ENCODE measurements at regions not wholly inside any gene's neighbourhood (a gene's known extent, or its start where the extent isn't known, plus 50 kb on each side); places are given as distances from the start of the nearest gene placed in this dataset.
"Not testable (repeated sequence)": the region's sequence is repeated elsewhere in the genome, so short reads cannot be mapped to it uniquely, and the experiment has no call there.

DNA sequence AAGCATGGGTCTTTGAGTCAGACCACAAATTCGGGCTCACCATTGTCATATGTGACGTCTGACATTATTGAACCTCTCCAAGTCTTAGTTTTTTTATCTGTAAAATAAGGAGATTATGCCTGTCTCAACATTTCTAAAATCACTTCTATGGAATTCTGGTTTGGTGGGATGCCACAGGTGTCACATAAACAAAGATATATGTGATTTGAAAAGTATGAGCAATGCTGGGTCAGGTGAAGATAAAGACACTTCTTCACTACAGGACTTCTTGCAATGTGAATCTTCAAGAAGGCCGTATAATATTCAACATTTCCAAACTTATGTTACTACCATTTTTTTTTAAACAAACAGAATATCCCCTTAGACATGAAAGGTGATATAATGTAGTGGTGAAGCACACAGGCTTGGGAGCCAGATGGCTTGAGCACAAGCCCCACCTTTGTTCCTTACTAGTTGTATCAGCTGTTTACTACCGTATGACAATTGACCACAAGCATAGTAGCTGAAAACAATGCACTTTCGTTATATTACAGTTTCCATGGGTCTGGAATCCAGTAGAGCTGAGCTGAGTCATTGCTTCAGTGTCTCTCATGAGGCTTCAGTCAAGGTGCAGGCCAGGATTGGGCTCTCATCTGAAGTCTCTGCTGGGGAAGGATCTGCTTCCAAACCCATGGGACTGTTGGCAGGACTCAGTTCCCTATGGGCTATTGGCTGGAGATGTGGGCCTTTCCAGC, 87.7 kb downstream of the UTP18 start:
- no peak for DNase-seq

DNA sequence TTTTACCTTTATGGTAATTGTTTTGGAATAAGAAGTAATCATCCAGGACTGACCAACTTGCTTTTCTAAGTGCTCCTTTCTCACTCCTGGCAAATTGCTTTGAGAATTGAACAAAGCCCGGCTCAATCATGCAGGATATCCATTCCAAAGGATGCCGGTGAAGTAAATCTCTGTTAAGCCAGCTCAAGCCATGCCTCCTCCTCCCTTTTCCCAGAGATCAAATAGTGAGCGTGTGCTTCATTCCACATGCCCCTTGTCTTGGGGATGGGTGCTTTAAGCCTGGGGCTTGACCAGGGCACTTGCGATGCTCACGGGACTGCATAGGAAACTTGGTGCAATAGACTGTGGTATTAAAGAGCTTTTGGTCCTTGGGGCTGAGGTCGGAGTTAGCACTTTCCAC, 90.7 kb downstream of the UTP18 start:
- DNase-seq: no peak

DNA sequence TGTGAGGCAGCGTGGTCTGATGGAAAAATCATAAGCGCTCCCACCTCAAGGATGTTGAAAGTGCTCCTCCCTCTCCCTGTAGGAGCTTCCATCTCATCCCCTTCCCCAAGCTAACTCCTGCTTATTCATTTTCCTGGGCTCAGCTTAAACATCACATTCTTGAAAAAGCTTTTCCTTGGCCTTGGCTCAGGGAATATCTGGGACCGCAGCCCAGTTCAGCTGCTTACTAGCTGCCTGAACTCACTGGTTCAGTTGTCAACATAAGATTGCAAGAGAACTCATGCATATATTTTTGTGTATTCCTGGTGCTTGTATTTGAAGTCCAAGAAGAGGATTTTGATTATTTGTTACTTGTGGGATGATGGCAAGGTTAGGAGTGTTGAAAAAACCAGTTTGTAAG, 91.5 kb downstream of the UTP18 start:
- DNase-seq: peak in 26 of 56 donors; percentile 5 to 60 (median 30)

DNA sequence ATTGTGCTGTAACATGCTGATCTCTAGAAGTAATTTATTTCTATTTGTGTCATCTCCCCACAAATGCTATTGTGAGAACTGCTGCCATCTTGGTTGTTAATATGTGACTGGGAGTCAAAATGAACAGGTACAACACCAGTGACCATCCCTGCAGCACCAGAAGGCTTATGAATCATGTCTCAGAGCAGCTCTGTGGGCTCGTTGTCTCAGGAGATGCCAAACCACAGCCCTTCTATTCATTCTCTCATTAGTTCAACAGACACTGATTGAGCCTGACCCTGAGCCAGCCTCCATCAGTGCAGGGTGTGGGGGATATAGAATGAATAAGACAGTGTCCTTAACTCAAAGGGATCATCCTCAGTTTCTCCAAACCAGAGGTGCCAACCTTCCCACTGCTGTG, 92.5 kb downstream of the UTP18 start:
- DNase-seq: no peak

DNA sequence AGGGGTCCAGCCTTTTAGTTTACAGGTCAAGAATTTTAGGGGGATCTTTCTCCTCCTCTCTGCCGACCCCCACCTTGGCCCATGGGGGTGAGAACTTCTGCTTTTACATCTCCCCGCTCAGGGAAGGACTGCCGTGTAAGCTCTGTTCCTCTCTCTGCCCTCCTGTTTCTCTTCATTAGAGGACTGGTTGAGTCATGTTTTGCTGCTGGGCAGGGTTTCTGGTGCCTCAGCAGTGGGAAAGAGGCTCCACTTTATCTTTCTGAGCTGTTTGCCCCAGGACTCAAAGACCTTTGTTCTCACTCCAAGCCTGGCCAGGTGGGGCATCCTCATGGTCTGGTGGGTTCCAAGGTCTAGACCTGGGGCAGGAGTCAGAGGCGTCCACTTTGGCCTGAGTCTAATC, 93.0 kb downstream of the UTP18 start:
- DNase-seq: no peak

DNA sequence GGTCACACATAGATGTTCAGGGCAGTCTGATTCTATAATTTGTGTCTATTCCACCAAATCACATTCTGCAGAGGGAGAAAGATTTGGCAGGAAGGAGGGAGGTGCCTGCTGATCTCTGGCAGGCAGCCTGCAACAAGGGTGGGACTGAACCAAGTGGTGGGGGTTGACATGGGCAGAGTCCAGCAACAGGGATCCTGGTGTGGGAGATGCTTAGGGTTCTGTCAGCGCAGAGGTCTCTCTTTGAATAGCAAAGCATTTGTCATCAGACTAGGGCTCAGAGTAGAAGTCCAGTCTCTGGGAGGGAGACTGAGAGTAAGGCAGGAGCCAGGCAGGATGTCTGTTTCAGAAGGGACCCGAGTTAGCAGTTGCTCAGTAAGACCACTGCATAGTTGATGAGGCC, 94.6 kb downstream of the UTP18 start:
- no peak for DNase-seq

DNA sequence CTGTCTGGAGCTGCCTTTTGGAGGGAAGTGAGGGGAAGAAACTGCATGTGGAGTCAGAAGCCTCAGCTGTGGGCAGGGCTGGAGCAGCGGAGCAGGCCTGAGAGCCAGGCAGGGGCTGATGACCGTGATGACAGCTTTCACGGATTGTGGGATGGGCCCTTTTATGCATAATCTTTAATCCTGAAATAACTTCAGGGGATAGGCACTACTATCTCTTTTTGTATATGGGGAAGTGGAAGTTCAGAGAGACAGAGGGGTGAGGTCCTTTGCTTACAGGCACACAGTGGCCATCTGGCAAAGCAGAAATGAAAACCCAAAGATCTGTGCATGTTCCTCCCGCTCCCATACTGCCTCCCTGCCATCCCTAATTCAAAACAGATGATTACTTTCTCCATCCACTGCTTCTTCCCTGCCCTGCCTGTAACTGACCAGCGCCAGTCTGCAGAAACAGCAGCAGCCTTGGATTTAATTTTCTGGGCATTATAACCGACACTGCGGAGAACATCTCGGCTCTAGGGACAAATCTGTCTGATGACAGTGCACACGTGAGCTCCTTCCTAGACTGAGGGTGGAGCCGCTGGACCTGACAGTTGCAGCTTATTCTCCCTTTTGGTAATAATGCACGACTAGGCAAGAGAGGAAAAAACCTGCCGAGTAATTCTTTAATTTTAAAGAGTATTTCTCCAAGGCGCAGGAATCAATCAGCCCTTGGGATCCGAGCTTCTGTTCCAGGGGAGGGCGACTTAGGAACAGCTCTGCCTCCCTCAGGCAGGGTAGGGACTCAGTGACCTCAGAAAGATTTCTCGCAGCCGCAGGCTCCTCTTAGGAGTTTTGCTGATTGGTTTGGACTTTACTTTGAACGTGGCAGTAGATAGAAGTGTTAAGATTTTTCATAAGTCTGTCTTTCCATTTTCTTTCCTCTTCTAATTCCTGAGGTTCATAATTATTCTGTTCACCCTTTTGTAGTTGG, 95.4 kb downstream of the UTP18 start:
- peak in 1 of 56 donors; percentile 23 for DNase-seq

DNA sequence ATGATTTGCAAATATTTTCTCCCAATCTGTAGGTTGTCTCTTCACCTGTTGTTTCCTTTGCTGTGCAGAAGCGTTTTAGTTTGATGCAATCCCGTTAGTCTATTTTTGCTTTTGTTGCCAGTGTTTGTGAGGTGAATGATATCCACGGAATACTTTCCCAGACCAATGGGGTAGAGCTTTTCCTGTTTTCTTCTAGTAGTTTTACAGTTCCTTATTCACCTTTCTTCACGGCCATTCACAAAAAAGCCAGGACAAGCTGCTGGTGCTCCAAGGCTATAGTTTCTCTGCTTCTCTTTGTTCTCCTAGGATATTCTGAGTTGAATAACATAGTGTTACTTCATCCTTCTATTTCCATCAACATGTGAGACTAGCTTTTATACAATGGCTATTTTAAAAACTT, 98.7 kb downstream of the UTP18 start:
- DNase-seq: no peak

DNA sequence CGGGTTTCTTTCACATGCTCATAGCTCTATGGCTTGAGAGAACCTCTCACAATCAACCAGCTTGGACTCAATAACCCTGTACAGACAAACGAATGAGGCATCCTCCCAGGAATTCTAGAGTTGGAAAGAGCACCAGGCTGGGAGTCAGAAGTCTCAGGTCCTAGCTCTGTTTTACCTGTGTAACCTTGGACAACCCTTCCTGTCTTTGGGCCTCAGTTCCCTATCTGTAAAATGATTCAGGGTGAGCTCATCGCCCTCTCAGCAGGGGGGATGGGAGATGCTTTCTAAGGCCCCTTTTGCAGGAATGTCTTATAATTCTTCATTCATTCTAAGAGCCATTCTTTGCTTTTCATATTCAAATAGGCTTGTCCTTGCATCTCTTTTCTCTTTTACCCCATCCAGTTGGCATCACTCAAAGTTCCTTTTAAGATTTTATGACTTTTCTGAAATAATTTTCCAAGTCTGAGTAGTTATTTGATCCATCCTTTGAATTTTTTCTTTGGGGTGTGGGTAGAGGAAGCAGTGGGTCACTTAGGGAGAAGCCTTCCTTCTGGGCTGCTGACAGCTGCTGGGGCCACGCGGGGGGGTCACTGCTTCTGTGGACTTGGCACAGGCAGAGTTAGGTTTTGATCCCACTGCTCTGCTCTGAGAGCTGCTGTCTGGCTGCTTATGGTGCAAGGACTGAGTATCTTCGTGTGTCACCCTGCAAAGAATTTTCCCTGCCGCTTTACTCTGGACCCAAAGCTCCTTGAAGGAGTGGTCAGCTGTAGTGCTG, 102.7 kb downstream of the UTP18 start:
- DNase-seq: peak in 42 of 56 donors; percentile 4 to 76 (median 34)

DNA sequence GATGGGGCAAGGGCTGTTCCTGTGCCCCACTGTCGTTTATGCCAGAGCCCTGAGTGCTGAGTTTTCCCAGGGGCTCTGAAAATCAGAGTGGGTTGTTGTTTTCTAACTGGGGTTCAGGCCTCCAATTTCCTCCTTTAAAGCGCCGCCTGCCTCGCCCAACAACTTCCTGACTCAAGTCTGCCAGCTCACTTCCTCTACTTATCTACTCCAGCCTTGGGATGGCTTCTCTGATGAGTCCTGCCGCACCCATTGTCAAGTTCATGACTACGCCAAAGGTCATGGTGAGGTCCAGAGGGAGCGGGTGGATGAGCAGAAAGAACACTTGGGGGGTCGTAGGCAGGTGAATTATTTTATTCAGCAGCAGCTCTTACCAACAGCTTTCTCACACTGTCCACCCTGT, 104.7 kb downstream of the UTP18 start:
- no peak for DNase-seq

DNA sequence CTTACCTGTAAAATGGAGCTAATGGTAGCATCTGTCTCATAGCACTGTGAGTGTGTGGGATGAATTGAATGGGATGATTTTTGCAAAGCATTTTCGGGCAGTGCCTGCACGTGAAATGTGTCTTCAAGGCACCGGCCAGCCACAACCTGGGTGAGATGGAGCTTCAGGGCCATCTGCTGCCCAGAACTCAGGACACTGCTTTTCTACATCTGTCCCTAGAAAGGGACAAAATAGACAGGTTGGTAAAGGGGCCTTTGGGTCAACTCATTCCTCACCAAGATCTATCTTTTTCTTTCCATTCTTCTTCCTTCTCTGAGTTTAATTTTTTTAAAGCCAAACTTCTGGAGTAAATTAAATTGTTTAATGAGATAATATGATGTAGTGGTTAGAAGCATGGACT, 106.5 kb downstream of the UTP18 start:
- peak in 1 of 56 donors; percentile 9 for DNase-seq

DNA sequence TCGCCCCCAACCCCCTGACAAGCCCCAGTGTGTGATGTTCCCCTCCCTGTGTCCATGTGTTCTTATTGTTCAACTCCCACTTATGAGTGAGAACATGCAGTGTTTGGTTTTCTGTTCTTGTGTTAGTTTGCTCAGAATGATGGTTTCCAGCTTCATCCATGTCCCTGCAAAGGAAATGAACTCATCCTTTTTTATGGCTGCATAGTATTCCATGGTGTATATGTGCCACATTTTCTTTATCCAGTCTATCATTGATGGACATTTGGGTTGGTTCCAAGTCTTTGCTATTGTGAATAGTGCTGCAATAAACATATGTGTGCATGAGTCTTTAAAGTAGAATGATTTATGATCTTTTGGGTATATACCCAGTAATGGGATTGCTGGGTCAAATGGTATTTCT, 107.5 kb downstream of the UTP18 start:
- not testable (repeated sequence) for DNase-seq

DNA sequence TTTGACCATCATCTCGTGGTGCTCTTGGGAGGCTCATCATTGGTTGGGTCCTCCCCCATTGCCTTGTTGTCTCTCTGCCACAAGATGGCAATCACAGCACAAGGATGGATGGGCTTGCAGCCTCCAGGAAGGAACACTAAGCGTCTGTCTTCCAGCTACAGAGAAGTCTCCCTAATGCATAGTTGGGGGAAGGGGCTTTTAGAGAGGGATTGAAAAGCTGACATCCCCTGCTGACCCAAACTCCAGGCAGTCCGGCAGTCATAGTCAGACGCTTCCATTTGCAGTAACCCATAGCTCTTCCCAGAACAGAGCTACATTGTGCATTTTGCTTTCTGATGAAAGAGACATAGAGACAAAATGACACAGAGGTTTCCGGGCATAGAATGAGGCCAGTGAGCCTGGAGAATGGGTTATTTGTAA, 111.4 kb downstream of the UTP18 start:
- peak in 53 of 56 donors; percentile 15 to 89 (median 73) for DNase-seq

DNA sequence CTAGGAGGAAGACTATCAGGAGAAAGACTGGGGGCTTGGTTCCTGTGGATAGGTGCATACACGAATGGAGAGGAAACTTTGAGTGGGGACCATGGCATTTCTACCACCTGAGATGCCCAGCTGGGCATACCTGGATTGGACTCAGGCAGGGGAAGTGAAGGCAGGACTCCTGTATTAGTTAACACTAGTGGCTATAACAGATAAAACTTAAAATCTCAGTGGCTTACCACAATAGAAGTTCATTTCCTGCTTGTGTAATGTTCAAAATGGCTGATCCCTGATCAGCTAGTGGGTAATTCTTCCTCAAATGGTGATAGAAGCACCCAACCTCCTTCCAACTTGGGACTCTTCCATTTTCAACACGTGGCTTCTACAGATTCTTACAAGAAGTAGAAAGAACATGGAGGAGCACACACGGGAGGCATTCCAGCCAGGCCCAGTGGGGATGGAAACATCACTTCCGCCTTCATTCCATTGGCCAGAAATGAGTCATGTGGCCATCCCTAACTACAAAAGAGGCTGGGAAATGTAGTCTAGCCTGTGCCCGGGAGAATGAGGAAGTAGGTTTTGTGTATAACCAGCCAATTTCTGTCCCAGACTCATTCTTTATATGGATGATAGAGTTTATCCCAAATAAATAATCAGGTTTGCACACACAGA, 112.1 kb downstream of the UTP18 start:
- DNase-seq: peak in 50 of 56 donors; percentile 10 to 87 (median 72)

DNA sequence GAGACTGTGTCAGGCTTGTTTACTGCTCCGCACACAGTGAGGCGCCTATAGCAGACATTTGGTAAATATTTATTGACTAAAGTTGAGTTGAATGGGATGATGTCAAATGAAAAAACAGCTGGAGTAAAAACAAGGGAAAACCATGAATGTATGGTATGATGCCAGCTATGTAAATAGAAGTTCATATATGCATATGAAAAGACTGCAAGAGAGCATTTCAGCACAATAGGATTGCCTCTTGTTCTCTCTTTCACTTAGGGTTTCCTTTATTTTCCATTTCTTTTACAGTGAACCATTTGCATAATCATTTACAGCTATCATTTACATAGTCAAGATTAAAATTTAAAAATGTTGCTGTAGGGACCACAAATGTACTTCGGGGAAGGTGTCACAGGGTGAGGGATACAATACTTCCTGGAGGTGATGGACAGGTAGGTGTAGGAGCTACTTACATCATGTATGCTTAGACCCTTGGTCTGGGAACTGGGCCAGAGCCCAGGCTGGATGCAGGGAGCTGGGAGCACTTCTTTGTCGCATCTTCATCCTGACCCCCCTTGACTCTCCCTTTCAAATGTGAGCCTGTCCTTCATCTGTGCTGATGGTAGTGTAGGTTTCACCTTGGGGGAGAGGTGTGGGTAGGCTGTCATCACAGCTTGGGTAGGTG, 113.3 kb downstream of the UTP18 start:
- DNase-seq: no peak

DNA sequence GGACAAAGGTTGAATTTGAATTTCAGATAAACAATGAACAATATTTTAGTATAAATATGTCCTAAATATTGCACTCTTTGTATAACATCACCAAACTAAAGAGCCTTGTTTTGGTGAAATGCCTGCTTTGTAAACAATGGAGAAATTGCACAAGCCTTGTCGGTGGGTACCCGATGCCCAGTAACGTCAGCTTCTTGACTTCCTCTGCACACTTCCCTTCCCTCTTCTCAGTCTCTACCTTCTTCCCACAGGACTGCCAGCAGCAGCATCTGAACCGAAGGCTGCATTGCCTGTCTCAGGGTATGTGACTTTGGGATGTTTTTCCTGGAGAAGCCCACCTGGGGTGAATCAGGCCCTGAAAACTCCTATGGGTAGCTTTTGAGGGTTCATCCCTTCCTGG, 113.9 kb downstream of the UTP18 start:
- DNase-seq: no peak

DNA sequence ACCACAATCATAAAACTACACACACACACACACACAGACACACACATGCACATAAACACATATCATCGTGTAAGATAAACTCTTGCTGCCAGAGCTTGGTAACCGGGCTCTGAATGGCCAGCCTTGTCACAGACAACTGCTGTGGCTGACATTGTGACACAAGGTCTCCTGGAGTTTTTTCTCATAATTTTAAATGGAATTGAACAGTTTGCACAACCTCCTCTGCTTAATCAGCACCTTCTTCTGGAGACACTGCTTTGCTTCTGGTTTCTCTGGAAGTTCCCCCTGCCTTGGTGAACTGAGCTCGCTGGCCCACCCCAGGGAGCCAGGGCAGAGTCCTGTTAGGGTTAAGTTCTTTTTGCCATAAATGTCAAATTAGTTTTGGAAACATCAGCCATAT, 115.4 kb downstream of the UTP18 start:
- DNase-seq: no peak

DNA sequence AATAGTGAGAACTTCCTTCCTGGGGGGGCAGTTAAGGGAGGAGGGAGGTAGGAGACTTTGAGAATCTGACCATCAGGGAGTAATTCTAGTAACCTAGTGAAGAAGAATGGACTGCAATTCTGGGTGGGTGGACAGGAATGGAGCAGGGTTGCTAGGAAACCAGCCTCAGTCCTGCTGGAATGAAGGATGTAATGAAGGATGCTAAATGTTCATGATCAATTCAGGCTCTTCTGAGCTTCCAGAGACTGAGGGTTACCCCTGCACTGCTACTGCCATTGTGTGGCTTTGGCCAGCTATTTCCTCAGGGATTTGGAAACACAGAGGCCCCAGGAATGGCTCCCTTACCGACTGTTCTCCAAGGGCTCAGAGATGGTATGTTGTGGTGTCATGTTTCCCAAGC, 116.4 kb downstream of the UTP18 start:
- no peak for DNase-seq

DNA sequence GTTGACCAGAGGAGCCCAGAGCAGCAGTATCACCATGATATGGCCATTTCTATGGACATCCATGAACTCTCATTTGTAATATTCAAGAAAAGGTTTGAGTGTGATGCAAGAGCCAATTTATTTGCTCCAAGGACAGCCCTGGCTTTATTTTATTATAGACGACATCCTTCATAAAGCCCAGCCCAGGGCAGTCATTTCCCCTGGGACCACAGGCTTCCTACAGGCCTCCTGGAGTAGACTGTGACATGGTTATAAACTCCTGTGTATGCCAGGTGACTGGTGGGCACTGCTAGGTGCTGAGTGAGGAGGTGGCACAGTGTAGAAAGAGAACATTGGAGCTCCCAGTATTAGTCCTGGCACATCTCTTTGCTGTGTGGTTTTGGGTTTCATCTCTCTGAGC, 120.9 kb downstream of the UTP18 start:
- no peak for DNase-seq

DNA sequence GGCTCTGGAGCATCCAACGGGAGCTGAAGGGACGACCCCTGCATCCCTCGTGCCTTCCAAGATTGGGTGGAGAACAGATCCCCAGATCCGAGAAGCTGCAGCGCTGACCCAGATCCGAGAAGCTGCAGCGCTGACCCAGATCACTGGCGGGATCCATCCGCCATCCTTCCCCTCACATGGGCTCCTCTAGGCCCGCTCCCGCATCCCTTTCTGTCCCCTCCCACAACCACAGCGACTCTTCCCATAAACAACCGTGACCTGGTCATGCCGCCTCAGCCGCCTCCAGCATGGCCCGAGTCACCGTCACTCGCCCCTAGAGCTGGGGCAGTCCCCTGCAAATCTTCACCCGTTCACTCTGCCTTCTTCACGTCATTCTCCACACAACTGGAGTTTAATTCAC, 124.9 kb downstream of the UTP18 start:
- no peak for DNase-seq

DNA sequence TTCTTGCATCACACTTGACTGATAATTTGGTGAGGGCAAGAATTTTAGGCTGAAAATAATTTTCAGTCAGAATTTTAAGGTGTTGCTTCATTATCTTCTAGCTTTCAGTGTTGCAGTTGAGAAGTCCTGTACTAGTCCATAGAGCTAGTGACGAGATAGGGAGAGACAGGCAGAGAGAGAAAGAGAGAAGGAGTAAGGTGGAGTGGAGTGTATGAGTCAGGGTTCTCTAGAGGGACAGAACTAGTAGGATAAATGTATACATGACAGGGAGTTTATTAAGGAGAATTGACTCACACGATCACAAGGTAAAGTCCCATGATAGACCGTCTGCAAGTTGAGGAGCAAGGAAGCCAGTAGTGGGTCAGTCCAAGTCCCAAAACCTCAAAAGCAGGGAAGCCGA, 127.2 kb downstream of the UTP18 start:
- DNase-seq: no peak

Data from nucleus accumbens (tissue), 56 donors.